SK-N-SH (cell line): ENCODE measurements at regions not wholly inside any gene's neighbourhood (a gene's known extent, or its start where the extent isn't known, plus 50 kb on each side); places are given as distances from the start of the nearest gene placed in this dataset.

Source experiments
- CTCF ChIA-PET: fragments of 300-600, 350-600 bp; formaldehyde crosslinking; extraction: SDS; loops from one replicate; lab custom pipeline; 2021; lab: Yijun Ruan, JAX
- POLR2A ChIA-PET: fragments of 350-600 bp; sonication (Branson Sonifier 250); formaldehyde crosslinking; extraction: SDS; loops from one replicate; lab custom pipeline; 2020; ENCODE audit warnings: antibody characterized with exemption, inconsistent platforms; lab: Yijun Ruan, JAX
- DNase-seq: peaks from one replicate; pipeline ENCODE4 v3.0.0; 2012
- H2AFZ ChIP-seq: fragments of 200-600 bp; sonication (generic); 2 replicates; pipeline ENCODE4 v1.8.1; 2016; ENCODE audit warnings: antibody characterized with exemption, mild to moderate bottlenecking, low read depth
- H3F3A ChIP-seq: fragments of 200-600 bp; sonication (generic); replicated peaks from 2 replicates; pipeline ENCODE3; 2016; ENCODE audit warnings: antibody characterized with exemption, mild to moderate bottlenecking; ENCODE audit not compliant: insufficient read depth
- H3K27ac ChIP-seq, 2 experiments: fragments of 200-500 bp in 1 of 2; fragments of 200-600 bp in 1 of 2; sonication (Bioruptor generic) in 1 of 2; sonication (generic), shearing (Covaris generic) in 1 of 2; 2 replicates each; pipeline versions ENCODE4 v1.5.1 to v1.6.1; 2014 to 2016; ENCODE audit warnings: low read depth in 2 of 2, inconsistent platforms in 1 of 2, low read length in 1 of 2, mild to moderate bottlenecking in 1 of 2, mixed read lengths in 1 of 2
- H3K27me3 ChIP-seq: fragments of 200-600 bp; sonication (generic), shearing (Covaris generic); 2 replicates; pipeline ENCODE4 v1.6.1; 2016; ENCODE audit warnings: mixed run types; ENCODE audit not compliant: insufficient read depth
- H3K36me3 ChIP-seq, 2 experiments: fragments of 200-500 bp in 1 of 2; fragments of 200-600 bp in 1 of 2; sonication (Bioruptor generic) in 1 of 2; sonication (generic) in 1 of 2; replicated peaks in 1 of 2; 2 replicates each; pipeline versions ENCODE3 to v1.5.1; 2014 to 2016; ENCODE audit warnings: low read length in 1 of 2, mild to moderate bottlenecking in 1 of 2; ENCODE audit not compliant: insufficient read depth in 2 of 2, control insufficient read depth in 1 of 2
- H3K4me1 ChIP-seq, 2 experiments: fragments of 200-500 bp in 1 of 2; fragments of 200-600 bp in 1 of 2; sonication (Bioruptor generic) in 1 of 2; sonication (generic), shearing (Covaris generic) in 1 of 2; 2 replicates each; pipeline versions ENCODE4 v1.5.1 to v1.6.1; 2014 to 2016; ENCODE audit warnings: low read depth in 1 of 2, low read length in 1 of 2, mixed run types in 1 of 2; ENCODE audit not compliant: insufficient read depth in 2 of 2, control insufficient read depth in 1 of 2
- H3K4me2 ChIP-seq: fragments of 200-600 bp; sonication (generic), shearing (Covaris generic); 2 replicates; pipeline ENCODE4 v1.6.1; 2017; ENCODE audit warnings: mixed run types
- H3K4me3 ChIP-seq, 2 experiments: fragments of 200-500 bp in 1 of 2; fragments of 200-600 bp in 1 of 2; sonication (Bioruptor generic) in 1 of 2; sonication (generic), shearing (Covaris generic) in 1 of 2; 2 replicates each; pipeline versions ENCODE4 v1.5.1 to v1.8.1; 2014 to 2016; ENCODE audit warnings: low read depth in 2 of 2, inconsistent platforms in 1 of 2, low read length in 1 of 2, mild to moderate bottlenecking in 1 of 2, mixed read lengths in 1 of 2, moderate library complexity in 1 of 2
- H3K79me2 ChIP-seq: fragments of 200-600 bp; sonication (generic); 2 replicates; pipeline ENCODE4 v1.8.1; 2017; ENCODE audit warnings: mild to moderate bottlenecking; ENCODE audit not compliant: insufficient read depth
- H3K9ac ChIP-seq: fragments of 200-600 bp; sonication (generic); 2 replicates; pipeline ENCODE4 v1.6.1; 2017; ENCODE audit warnings: mixed run types
- H3K9me2 ChIP-seq: fragments of 200-600 bp; sonication (generic); 2 replicates; pipeline ENCODE4 v1.6.1; 2017; ENCODE audit warnings: mixed run types
- H3K9me3 ChIP-seq: fragments of 200-600 bp; sonication (generic); 2 replicates; pipeline ENCODE4 v1.6.1; 2017; ENCODE audit warnings: mixed run types, mild to moderate bottlenecking, moderate library complexity
- H4K20me1 ChIP-seq: fragments of 200-600 bp; sonication (generic); 2 replicates; pipeline ENCODE4 v1.6.1; 2017; ENCODE audit warnings: mild to moderate bottlenecking, mixed run types; ENCODE audit not compliant: insufficient read depth
- CHD2 ChIP-seq: fragments of 150-350 bp; IDR thresholded peaks from 2 replicates; pipeline ENCODE4 v1.6.1; 2018; ENCODE audit warnings: low read length; ENCODE audit not compliant: partially characterized antibody
- ELF1 ChIP-seq: IDR thresholded peaks from 2 replicates; pipeline ENCODE4 v1.4.0; 2012
- EP300 ChIP-seq, 2 experiments: IDR thresholded peaks; 2 replicates each; pipeline versions ENCODE4 v1.4.0 to v1.6.1; 2012; ENCODE audit warnings: borderline replicate concordance in 1 of 2, low read depth in 1 of 2, low read length in 1 of 2
- GATA2 ChIP-seq: sonication (generic); formaldehyde crosslinking; IDR thresholded peaks from 2 replicates; pipeline ENCODE4 v1.5.0; 2020; ENCODE audit warnings: mild to moderate bottlenecking, missing genetic modification reagents
- RAD21 ChIP-seq: IDR thresholded peaks from 2 replicates; pipeline ENCODE4 v1.6.1; 2012; ENCODE audit warnings: mild to moderate bottlenecking, low read length
- RCOR1 ChIP-seq: fragments of 150-350 bp; IDR thresholded peaks from 2 replicates; pipeline ENCODE4 v1.6.1; 2017; ENCODE audit warnings: antibody characterized with exemption, low read length
- SIN3A ChIP-seq: IDR thresholded peaks from 2 replicates; pipeline ENCODE4 v1.6.1; 2012; ENCODE audit warnings: low read depth, mild to moderate bottlenecking, low read length, moderate library complexity, borderline replicate concordance
- TCF12 ChIP-seq: IDR thresholded peaks from 2 replicates; pipeline ENCODE4 v1.4.0; 2012
- YY1 ChIP-seq: IDR thresholded peaks from 2 replicates; pipeline ENCODE4 v1.4.0; 2012; ENCODE audit warnings: low read depth, mild to moderate bottlenecking
- TF ChIP-seq, protein P1 (sequence below): IDR thresholded peaks from 2 replicates; pipeline ENCODE4 v1.4.0; 2012; ENCODE audit warnings: low read depth, borderline replicate concordance
- TF ChIP-seq, protein P2 (sequence below): fragments of 150-350 bp; IDR thresholded peaks from 2 replicates; pipeline ENCODE4 v1.6.1; 2016; ENCODE audit warnings: mild to moderate bottlenecking, low read depth, low read length
- TF ChIP-seq, protein P3 (sequence below): fragments of 200-600 bp; sonication (generic); IDR thresholded peaks from 2 replicates; pipeline ENCODE4 v1.6.1; 2017; ENCODE audit warnings: antibody characterized with exemption, mild to moderate bottlenecking, moderate library complexity
- TF ChIP-seq, protein P4 (sequence below): IDR thresholded peaks from 2 replicates; pipeline ENCODE4 v1.6.1; 2012; ENCODE audit warnings: mild to moderate bottlenecking, low read depth, low read length, moderate library complexity

DNA sequence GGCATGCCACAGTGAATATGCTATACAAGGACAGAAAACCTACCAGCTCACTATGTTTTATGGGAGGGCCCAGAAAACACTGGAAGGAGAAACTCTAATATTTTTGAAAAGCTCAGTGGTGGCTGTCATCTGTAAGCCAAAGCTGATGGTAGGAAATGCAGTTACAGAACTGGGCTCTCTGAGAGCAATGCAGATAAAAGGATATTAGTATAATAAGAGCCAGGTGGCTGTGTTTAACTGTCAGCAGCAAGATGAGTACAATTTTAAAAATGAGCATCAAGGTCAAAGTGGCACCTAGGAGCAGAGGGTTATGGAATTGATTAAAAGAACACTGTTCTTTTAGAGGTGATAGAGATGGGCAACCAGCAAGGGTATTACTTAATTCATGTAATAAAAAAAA, 345.0 kb downstream of the NDFIP2 start:
- CTCF ChIA-PET: no interaction called here
- no peaks in the 10 kb centered on the region for H3K79me2 ChIP-seq
- H3F3A ChIP-seq: no peaks in the 10 kb centered on the region
- H3K36me3 ChIP-seq: no peaks in the 10 kb centered on the region
- POLR2A ChIA-PET: interaction anchor here (1.4 kb wide), 1 partner anchor 513 kb away, joined by 5 read pairs; no protein-coding TSS in a partner anchor
- H3K4me3 ChIP-seq: no peak overlapping the region
- peaks cover 0 to 13% of the 10 kb centered on the region in 2 experiments; a peak in 2 of 4 replicates for H3K4me1 ChIP-seq
- H3K4me2 ChIP-seq: no peak overlapping the region
- H3K9me3 ChIP-seq: no peaks in the 10 kb centered on the region
- H3K27me3 ChIP-seq: no peaks in the 10 kb centered on the region
- no peaks in the 10 kb centered on the region for H3K9me2 ChIP-seq
- DNase-seq: peak; percentile 65
- peak overlapping the region in 1 of 2 experiments; percentile 93; a peak in 2 of 4 replicates for H3K27ac ChIP-seq
- TF ChIP-seq, protein P1, sequence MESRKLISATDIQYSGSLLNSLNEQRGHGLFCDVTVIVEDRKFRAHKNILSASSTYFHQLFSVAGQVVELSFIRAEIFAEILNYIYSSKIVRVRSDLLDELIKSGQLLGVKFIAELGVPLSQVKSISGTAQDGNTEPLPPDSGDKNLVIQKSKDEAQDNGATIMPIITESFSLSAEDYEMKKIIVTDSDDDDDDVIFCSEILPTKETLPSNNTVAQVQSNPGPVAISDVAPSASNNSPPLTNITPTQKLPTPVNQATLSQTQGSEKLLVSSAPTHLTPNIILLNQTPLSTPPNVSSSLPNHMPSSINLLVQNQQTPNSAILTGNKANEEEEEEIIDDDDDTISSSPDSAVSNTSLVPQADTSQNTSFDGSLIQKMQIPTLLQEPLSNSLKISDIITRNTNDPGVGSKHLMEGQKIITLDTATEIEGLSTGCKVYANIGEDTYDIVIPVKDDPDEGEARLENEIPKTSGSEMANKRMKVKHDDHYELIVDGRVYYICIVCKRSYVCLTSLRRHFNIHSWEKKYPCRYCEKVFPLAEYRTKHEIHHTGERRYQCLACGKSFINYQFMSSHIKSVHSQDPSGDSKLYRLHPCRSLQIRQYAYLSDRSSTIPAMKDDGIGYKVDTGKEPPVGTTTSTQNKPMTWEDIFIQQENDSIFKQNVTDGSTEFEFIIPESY: no peak
- TF ChIP-seq ELF1 (no peak), YY1 (no peak), CHD2 (peak; percentile 29), TCF12 (peak; percentile 57), SIN3A (no peak), EP300 (IDR thresholded peaks at IDR 0.05; ENCODE audit: borderline replicate concordance in 1 of 2, low read depth in 1 of 2, low read length in 1 of 2) (peak in 1 of 2 experiments; percentile 92; a peak in 2 of 4 replicates), GATA2 (peak; percentile 73), RAD21 (peak; percentile 17), RCOR1 (peak; percentile 69)
- TF ChIP-seq, protein P2, sequence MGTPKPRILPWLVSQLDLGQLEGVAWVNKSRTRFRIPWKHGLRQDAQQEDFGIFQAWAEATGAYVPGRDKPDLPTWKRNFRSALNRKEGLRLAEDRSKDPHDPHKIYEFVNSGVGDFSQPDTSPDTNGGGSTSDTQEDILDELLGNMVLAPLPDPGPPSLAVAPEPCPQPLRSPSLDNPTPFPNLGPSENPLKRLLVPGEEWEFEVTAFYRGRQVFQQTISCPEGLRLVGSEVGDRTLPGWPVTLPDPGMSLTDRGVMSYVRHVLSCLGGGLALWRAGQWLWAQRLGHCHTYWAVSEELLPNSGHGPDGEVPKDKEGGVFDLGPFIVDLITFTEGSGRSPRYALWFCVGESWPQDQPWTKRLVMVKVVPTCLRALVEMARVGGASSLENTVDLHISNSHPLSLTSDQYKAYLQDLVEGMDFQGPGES: no peak
- TF ChIP-seq, protein P3, sequence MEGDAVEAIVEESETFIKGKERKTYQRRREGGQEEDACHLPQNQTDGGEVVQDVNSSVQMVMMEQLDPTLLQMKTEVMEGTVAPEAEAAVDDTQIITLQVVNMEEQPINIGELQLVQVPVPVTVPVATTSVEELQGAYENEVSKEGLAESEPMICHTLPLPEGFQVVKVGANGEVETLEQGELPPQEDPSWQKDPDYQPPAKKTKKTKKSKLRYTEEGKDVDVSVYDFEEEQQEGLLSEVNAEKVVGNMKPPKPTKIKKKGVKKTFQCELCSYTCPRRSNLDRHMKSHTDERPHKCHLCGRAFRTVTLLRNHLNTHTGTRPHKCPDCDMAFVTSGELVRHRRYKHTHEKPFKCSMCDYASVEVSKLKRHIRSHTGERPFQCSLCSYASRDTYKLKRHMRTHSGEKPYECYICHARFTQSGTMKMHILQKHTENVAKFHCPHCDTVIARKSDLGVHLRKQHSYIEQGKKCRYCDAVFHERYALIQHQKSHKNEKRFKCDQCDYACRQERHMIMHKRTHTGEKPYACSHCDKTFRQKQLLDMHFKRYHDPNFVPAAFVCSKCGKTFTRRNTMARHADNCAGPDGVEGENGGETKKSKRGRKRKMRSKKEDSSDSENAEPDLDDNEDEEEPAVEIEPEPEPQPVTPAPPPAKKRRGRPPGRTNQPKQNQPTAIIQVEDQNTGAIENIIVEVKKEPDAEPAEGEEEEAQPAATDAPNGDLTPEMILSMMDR: no peak
- TF ChIP-seq, protein P4, sequence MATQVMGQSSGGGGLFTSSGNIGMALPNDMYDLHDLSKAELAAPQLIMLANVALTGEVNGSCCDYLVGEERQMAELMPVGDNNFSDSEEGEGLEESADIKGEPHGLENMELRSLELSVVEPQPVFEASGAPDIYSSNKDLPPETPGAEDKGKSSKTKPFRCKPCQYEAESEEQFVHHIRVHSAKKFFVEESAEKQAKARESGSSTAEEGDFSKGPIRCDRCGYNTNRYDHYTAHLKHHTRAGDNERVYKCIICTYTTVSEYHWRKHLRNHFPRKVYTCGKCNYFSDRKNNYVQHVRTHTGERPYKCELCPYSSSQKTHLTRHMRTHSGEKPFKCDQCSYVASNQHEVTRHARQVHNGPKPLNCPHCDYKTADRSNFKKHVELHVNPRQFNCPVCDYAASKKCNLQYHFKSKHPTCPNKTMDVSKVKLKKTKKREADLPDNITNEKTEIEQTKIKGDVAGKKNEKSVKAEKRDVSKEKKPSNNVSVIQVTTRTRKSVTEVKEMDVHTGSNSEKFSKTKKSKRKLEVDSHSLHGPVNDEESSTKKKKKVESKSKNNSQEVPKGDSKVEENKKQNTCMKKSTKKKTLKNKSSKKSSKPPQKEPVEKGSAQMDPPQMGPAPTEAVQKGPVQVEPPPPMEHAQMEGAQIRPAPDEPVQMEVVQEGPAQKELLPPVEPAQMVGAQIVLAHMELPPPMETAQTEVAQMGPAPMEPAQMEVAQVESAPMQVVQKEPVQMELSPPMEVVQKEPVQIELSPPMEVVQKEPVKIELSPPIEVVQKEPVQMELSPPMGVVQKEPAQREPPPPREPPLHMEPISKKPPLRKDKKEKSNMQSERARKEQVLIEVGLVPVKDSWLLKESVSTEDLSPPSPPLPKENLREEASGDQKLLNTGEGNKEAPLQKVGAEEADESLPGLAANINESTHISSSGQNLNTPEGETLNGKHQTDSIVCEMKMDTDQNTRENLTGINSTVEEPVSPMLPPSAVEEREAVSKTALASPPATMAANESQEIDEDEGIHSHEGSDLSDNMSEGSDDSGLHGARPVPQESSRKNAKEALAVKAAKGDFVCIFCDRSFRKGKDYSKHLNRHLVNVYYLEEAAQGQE: no peak
- TF ChIP-seq, all 33 proteins: peak for 6
- Histone ChIP-seq H4K20me1 (no peaks in the 10 kb centered on the region), H2AFZ (no peak overlapping the region), H3K9ac (no peak overlapping the region)
